PC-3 (cell line): ENCODE measurements at regions not wholly inside any gene's neighbourhood (a gene's known extent, or its start where the extent isn't known, plus 50 kb on each side); places are given as distances from the start of the nearest gene placed in this dataset.

Experiments
- CTCF ChIP-seq: fragments of 300-600 bp; sonication (generic); conservative IDR thresholded peaks from 2 replicates; pipeline ENCODE4 v1.5.1; 2017; ENCODE audit warnings: antibody characterized with exemption, low read depth, mild to moderate bottlenecking, low read length
- EZH2 ChIP-seq: fragments of 300-600 bp; sonication (generic); IDR thresholded peaks from one replicate; pipeline ENCODE4 v1.6.1; 2017; ENCODE audit warnings: antibody characterized with exemption, mild to moderate bottlenecking, low read length; ENCODE audit not compliant: unreplicated experiment
- EZH2phosphoT487 ChIP-seq: fragments of 300-600 bp; sonication (generic); IDR thresholded peaks from 2 replicates; pipeline ENCODE4 v1.6.1; 2018; ENCODE audit warnings: mild to moderate bottlenecking, antibody characterized with exemption, low read length, borderline replicate concordance

- TF ChIP-seq EZH2 (no peak), CTCF (no peak), EZH2phosphoT487 (no peak)
These were observed 57.6 kb upstream of the SEL1L start for GRCh38 chr14:81591266-81591665.
